OCI-LY3 (cell line): ENCODE measurements at regions not wholly inside any gene's neighbourhood (a gene's known extent, or its start where the extent isn't known, plus 50 kb on each side); places are given as distances from the start of the nearest gene placed in this dataset.

Source experiments
- H2AFZ ChIP-seq: fragments of 200-600, 300-600 bp; shearing (Covaris generic); 2 replicates; pipeline ENCODE4 v1.6.0; 2014; ENCODE audit warnings: antibody characterized with exemption, low read depth, low read length
- H3K27ac ChIP-seq: fragments of 200-600, 300-600 bp; sonication (generic); 2 replicates; pipeline ENCODE4 v1.5.1; 2014; ENCODE audit warnings: mild to moderate bottlenecking, low read length, moderate library complexity, mixed read lengths
- H3K27me3 ChIP-seq: fragments of 200-600, 300-600 bp; sonication (generic); 2 replicates; pipeline ENCODE4 v1.6.1; 2014; ENCODE audit warnings: low read depth, low read length, mixed read lengths
- H3K36me3 ChIP-seq: fragments of 200-600, 300-600 bp; sonication (generic); replicated peaks from 2 replicates; pipeline ENCODE3; 2014; ENCODE audit warnings: low read depth, low read length, mixed read lengths
- H3K4me1 ChIP-seq: fragments of 300-600, 200-600 bp; sonication (generic); 2 replicates; pipeline ENCODE4 v1.6.1; 2014; ENCODE audit warnings: low read length, mixed read lengths
- H3K4me2 ChIP-seq: fragments of 200-600, 300-600 bp; sonication (generic); 2 replicates; pipeline ENCODE4 v1.6.1; 2014; ENCODE audit warnings: low read length, mixed read lengths
- H3K4me3 ChIP-seq: fragments of 300-600, 200-600 bp; sonication (generic); 2 replicates; pipeline ENCODE4 v1.5.1; 2014; ENCODE audit warnings: antibody characterized with exemption, mild to moderate bottlenecking, low read length, moderate library complexity
- H3K79me2 ChIP-seq: fragments of 300-600, 200-600 bp; shearing (Covaris generic); 2 replicates; pipeline ENCODE4 v1.6.1; 2014; ENCODE audit warnings: mild to moderate bottlenecking, low read length, mixed read lengths
- H3K9ac ChIP-seq: fragments of 300-600, 200-600 bp; shearing (Covaris generic); 2 replicates; pipeline ENCODE4 v1.6.0; 2014; ENCODE audit warnings: mild to moderate bottlenecking, low read length, moderate library complexity
- H3K9me3 ChIP-seq: fragments of 200-600, 300-600 bp; shearing (Covaris generic); 2 replicates; pipeline ENCODE4 v1.6.1; 2014; ENCODE audit warnings: low read length, mixed read lengths; ENCODE audit not compliant: insufficient read depth
- H4K20me1 ChIP-seq: fragments of 200-600, 300-600 bp; sonication (generic); 2 replicates; pipeline ENCODE4 v1.6.1; 2016; ENCODE audit warnings: low read length, mixed read lengths; ENCODE audit not compliant: insufficient read depth
- EZH2phosphoT487 ChIP-seq: fragments of 200-600 bp; shearing (Covaris generic); IDR thresholded peaks from 2 replicates; pipeline ENCODE4 v1.6.1; 2018; ENCODE audit warnings: antibody characterized with exemption, mixed run types, low read depth
- TF ChIP-seq, protein P1 (sequence below): fragments of 200-600, 300-600 bp; sonication (generic); IDR thresholded peaks from 2 replicates; pipeline ENCODE4 v1.5.1; 2014; ENCODE audit warnings: antibody characterized with exemption, low read length, low read depth

DNA sequence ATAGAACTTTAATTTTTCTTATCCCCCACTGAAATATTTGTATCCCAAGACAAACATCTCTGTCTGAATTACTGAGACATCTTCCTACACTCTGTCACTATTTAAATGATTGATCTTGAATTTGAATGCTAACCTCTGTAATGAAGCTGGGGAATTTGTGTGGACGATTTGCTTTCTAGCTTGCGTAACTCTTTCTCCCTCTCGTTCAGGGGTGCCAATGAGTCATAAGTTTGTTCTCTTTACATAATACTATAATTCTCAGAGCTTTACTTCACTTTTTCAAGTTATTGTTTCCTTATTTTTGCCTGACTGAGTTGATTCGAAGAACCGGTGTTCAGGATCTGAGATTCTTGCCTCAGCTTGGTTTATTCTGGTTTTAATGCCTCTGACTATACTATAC is 783.3 kb upstream of the CADM2 start:
- TF ChIP-seq, protein P1, sequence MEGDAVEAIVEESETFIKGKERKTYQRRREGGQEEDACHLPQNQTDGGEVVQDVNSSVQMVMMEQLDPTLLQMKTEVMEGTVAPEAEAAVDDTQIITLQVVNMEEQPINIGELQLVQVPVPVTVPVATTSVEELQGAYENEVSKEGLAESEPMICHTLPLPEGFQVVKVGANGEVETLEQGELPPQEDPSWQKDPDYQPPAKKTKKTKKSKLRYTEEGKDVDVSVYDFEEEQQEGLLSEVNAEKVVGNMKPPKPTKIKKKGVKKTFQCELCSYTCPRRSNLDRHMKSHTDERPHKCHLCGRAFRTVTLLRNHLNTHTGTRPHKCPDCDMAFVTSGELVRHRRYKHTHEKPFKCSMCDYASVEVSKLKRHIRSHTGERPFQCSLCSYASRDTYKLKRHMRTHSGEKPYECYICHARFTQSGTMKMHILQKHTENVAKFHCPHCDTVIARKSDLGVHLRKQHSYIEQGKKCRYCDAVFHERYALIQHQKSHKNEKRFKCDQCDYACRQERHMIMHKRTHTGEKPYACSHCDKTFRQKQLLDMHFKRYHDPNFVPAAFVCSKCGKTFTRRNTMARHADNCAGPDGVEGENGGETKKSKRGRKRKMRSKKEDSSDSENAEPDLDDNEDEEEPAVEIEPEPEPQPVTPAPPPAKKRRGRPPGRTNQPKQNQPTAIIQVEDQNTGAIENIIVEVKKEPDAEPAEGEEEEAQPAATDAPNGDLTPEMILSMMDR = no peak
- TF ChIP-seq EZH2phosphoT487 = no peak
- Histone ChIP-seq H3K9me3 (0 out of 2 replicates have a peak, but pooled peaks cover 3% of the 10 kb centered on the region), H3K27ac (no peak overlapping the region), H4K20me1 (no peaks in the 10 kb centered on the region), H3K4me2 (no peak overlapping the region), H3K79me2 (no peaks in the 10 kb centered on the region), H3K4me3 (no peak overlapping the region), H3K9ac (no peak overlapping the region), H3K27me3 (no peaks in the 10 kb centered on the region), H3K4me1 (peaks cover 8% of the 10 kb centered on the region; the same call in 1 of the 2 replicates), H2AFZ (no peak overlapping the region), H3K36me3 (no peaks in the 10 kb centered on the region)

DNA sequence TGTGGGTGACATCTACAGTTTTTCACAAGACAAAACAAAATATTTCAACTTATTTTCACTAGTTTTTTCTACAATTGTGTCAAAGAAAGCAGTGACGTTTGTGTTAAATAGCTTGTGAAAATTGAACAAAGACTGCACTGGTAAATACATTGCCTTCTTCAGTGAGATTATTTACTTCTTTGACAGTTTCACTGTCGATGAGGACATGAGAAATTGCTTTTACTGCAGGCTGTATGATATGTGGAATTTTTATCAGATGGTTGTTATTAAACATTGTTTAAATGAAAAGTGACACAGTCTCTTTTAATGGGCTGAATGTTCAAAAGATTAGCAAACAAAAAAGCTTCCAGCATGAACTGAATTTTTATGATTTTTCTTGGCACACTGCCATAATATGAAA is 773.9 kb upstream of the CADM2 start:
- H3K9ac ChIP-seq = no peak overlapping the region
- H3K36me3 ChIP-seq = no peaks in the 10 kb centered on the region
- H3K4me2 ChIP-seq = no peak overlapping the region
- H2AFZ ChIP-seq = no peak overlapping the region
- H3K4me3 ChIP-seq = no peak overlapping the region
- H3K4me1 ChIP-seq = no peaks in the 10 kb centered on the region
- H4K20me1 ChIP-seq = no peaks in the 10 kb centered on the region
- no peak overlapping the region for H3K27ac ChIP-seq
- TF ChIP-seq EZH2phosphoT487 = no peak
- TF ChIP-seq, protein P1 = no peak
- no peaks in the 10 kb centered on the region for H3K27me3 ChIP-seq
- H3K9me3 ChIP-seq = no peaks in the 10 kb centered on the region
- no peaks in the 10 kb centered on the region for H3K79me2 ChIP-seq

DNA sequence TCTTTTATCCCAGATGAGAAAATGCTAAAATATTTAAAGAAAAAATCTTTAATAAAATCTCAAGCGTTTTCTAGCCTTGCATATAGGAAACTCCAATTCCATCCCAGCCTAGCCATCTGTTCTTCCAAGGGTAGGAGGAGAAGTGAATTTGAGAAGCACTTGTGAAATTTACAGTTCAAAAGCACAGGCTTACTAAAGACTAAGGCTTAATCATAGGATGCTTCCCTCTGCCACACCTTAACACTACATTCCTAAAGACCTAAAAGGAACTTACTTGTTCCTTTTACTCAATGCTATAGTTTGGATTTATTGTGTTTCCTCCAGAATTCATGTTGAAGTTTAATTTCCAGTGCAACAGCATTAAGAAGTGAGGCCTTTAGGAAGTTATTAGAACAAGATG is 764.8 kb upstream of the CADM2 start:
- Histone ChIP-seq H4K20me1 (no peaks in the 10 kb centered on the region), H3K4me2 (no peak overlapping the region), H2AFZ (no peak overlapping the region), H3K27ac (no peak overlapping the region), H3K27me3 (no peaks in the 10 kb centered on the region), H3K9me3 (no peaks in the 10 kb centered on the region), H3K4me1 (no peaks in the 10 kb centered on the region), H3K79me2 (no peaks in the 10 kb centered on the region), H3K4me3 (no peak overlapping the region), H3K36me3 (no peaks in the 10 kb centered on the region), H3K9ac (no peak overlapping the region)
- TF ChIP-seq EZH2phosphoT487 = no peak
- TF ChIP-seq, protein P1 = no peak

DNA sequence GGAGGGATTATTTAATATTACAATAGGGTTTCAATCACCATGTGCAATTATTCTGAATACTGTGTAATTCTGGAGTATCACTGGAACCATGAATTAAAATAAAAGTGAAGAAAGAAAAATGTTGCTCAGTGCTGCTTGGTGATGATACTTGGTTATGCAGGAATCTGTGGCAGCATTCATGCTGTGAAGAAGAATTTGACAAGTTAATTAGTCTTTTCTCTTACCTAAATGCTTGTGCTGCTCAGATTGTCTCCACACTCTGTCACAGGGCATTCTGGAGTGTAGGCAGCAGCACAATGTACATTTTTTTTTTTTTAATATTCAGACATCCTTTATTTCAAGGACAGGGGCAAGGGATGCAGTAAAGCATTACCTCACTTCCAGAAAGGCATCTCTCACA is 749.3 kb upstream of the CADM2 start:
- Histone ChIP-seq H3K9me3 (0 out of 2 replicates have a peak, but pooled peaks cover 4% of the 10 kb centered on the region), H3K79me2 (no peaks in the 10 kb centered on the region), H3K27me3 (no peaks in the 10 kb centered on the region), H4K20me1 (no peaks in the 10 kb centered on the region), H3K36me3 (no peaks in the 10 kb centered on the region), H3K27ac (no peak overlapping the region), H2AFZ (no peak overlapping the region), H3K9ac (no peak overlapping the region), H3K4me2 (no peak overlapping the region), H3K4me3 (no peak overlapping the region), H3K4me1 (no peaks in the 10 kb centered on the region)
- TF ChIP-seq EZH2phosphoT487 = no peak
- TF ChIP-seq, protein P1 = no peak
